ENCODE measurements at regions not wholly inside any gene's neighbourhood (a gene's known extent, or its start where the extent isn't known, plus 50 kb on each side); places are given as distances from the start of the nearest gene placed in this dataset.

DNA sequence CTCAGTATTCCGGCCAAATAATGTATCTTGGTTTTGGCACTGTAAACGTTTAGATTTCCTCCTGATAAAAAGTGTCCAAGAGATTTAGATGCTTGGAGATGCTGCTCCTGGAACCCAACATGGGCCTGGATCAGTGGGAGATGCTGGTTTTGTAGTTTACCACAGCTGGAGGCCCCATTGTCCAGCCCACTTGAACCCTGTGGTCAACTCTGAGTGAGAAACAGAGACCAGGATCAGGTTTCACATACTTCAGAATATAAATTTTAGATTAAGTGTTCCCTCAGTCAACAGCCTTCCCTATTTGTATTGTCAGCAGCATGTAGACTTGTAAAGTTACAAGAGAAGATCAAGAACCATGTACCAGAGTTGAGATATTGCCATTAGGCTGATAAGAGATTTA is 144.7 kb upstream of the C9orf72 start:
- TF ChIP-seq BCL6 (CRISPR knock-in tag; IDR thresholded peaks at IDR 0.05) (no peak), TCF7L2 (IDR thresholded peaks at IDR 0.05; ENCODE audit: low read depth, low read length) (no peak), TAL1 (IDR thresholded peaks at IDR 0.05) (no peak), POLR2A (conservative IDR thresholded peaks at IDR 0.05) (no peak), SIRT6 (IDR thresholded peaks at IDR 0.05; ENCODE audit: low read depth, low read length) (no peak), EZH2 (IDR thresholded peaks at IDR 0.05; ENCODE audit: borderline replicate concordance, low read depth, low read length) (no peak), SIN3A (IDR thresholded peaks at IDR 0.05; ENCODE audit: borderline replicate concordance in 2 of 2, control insufficient read depth in 1 of 2, low read depth in 2 of 2, low read length in 2 of 2) (no peak), RBM14 (IDR thresholded peaks at IDR 0.05; ENCODE audit: borderline replicate concordance, insufficient read depth, low read depth, low read length) (no peak), SRF (CRISPR knock-in tag; IDR thresholded peaks at IDR 0.05) (no peak), EP400 (IDR thresholded peaks at IDR 0.05) (no peak)

Data from K562 (cell line).